T-helper 1 cell treated with Interleukin-12 subunit alpha and Interleukin-12 subunit beta and Interleukin-4 antibody, amounts not matched to agents 30 ng/mL and 1 ng/mL, for 36 hours (primary cell): ENCODE measurements at regions not wholly inside any gene's neighbourhood (a gene's known extent, or its start where the extent isn't known, plus 50 kb on each side); places are given as distances from the start of the nearest gene placed in this dataset.
"Not testable (repeated sequence)": the region's sequence is repeated elsewhere in the genome, so short reads cannot be mapped to it uniquely, and the experiment has no call there.

Experiments used
- intact Hi-C: fragments of 100-400 bp; cut with micrococcal nuclease; formaldehyde crosslinking; loops from one replicate; pipeline ENCODE4 v1.15.1; 2024

- intact Hi-C loops = no loop called here
Observed at GRCh38 chr2:239729681-239730566, 295.2 kb downstream of the NDUFA10 start.

- intact Hi-C loops = no loop called here
Observed at GRCh38 chr2:239729151-239729550, 296.0 kb downstream of the NDUFA10 start.

- intact Hi-C loops = no loop called here
Observed at GRCh38 chr2:239728751-239729150, 296.4 kb downstream of the NDUFA10 start.

GRCh38 chr2:239727776-239728600 lies 297.2 kb downstream of the NDUFA10 start:
- intact Hi-C loops = no loop called here

GRCh38 chr2:239727182-239727775 lies 297.9 kb downstream of the NDUFA10 start:
- intact Hi-C loops = no loop called here

DNA sequence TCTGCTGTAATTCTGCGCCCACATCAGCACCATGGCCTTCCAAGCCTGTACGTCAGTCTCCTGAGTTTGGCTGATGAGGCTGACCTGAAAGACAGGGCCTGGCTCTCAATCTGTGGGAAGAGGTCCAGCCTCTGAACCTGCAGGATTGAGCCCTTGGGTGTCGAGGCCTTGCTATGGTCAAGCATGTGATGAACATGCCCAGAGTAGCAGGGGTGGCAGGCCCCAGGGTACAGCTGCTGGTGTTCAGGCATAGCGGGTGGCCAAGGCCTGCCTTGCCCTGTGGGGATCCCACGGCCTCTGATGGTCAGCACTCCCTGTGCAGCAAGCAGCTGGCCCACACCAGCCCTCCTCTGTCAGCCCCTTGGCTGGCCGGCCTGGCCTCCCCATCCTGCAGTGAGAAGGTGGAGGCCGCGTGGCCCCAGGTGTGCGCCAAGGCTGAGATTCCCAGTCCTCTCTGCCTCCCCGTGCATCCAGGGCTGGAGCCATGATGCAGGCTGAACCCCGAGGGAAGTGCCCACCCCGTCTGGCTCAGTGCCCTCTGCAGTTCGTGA lies 298.4 kb downstream of the NDUFA10 start:
- intact Hi-C loops = no loop called here

DNA sequence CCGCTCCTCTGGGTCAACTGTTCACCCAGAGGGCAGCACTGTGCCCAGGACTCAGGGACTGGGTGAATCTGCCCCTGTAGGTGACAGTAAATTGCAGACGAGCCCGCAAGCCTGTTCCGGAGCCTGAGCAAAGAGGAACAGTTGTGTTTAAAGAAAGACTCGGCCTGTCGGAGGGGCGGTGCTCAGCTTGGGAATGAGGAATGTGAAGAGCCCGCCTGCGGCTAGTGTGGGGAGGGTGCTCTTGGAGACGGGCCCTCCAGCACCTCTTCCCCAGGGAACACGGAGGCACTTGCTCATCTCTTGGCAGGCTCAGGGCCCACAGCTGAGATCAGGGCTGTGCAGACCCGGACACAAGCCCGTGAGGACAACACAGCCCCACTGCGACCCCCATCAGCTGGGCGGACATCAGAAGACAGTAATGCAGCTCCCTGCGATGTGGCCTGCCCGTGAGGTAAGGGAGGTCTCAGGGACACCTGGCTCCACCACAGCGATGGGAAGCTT lies 299.0 kb downstream of the NDUFA10 start:
- intact Hi-C loops = no loop called here

DNA sequence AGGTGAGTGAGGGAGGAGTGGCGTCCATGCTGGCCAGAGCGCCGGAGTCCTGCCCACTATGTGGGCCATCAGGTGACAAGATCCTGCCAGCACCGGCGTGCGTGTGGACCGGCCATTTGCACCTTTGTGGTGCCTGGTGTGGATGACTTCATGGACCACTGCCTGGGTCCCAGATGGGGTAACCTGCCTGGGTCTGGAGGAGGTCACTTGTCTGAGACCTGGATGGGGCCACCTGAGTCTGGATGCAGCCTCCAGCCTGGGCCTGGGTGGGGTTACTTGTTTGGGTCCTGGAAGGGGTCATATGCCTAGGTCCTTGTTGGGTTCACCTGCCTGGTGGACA lies 299.6 kb downstream of the NDUFA10 start:
- intact Hi-C loops = no loop called here

- intact Hi-C loops = no loop called here
Observed at GRCh38 chr2:239724851-239725550, 300.1 kb downstream of the NDUFA10 start.

- intact Hi-C loops = no loop called here
Observed at GRCh38 chr2:239724194-239724849, 300.8 kb downstream of the NDUFA10 start.

DNA sequence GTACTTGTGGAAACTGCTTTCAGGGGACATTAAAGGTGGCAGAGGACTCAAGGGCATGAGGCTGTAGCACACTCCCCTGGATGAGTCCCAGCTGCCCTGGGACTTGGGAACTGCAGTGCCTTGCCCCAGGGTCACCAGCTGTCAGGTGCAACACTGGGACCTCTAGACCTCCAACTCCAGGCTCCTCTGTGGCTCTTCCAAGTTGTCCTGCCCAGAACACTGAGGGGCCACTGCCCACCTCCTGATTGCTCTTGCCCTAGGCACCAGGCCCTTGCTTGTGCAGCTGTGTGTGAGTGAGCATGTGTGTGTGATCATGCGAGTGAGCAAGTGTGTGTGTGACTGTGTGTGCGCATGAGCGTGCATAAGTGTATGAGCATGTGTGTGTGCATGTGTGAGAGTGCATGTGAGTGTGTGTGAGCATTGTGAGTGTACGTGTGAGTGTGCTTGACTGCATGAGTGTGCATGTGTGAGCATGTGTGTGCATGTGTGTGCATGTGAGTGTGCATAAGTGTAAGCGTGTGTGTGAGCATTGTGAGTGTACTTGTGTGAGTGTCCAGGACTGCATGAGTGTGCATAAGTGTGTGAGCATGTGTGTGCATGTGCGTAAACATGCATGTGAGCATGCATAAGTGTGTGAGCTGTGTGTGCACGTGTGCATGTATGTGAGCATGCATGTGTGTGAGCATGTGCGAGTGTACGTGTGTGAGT lies 301.5 kb downstream of the NDUFA10 start:
- intact Hi-C loops = no loop called here

- intact Hi-C loops = no loop called here
Observed at GRCh38 chr2:239722760-239723470, 302.2 kb downstream of the NDUFA10 start.

DNA sequence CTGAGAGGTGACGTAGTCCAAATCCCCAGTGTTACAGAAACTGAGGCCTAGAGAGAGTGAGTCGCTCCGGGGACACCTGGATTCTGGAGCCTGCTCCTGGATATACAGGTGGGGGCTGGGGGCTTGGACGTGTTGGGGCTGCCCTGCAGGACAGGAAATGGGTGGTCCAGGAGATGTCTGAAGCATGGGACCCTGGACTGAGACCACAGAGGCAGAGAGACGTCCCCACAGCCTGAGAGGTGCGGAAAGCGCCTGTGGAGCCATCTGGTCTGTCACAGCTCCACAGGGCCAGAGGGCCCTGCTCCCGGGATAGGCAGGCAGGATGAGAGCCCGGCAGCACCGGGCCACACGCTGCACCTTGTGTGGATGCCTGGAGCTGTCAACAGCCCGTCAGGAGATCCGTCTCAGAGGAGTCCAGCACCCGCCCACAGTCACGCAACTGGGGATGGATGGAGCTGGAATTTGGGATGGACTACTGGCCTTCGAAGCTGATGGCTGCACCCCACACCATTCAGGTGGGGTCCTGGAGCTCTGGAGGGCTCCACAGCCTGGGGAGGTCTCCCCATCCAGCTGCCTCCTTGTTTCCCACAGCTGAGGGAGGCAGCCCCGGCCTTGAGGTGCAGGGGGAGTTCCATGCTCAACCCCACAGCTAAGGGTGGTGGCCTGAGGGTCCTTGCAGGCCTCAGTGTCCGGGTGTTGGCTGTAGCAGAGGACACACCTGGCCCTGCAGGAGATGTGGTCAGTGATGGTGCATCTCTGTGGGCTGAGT lies 303.0 kb downstream of the NDUFA10 start:
- intact Hi-C loops = no loop called here

GRCh38 chr2:239721531-239721930 lies 303.6 kb downstream of the NDUFA10 start:
- intact Hi-C loops = no loop called here

- intact Hi-C loops = no loop called here
Observed at GRCh38 chr2:239720361-239721360, 304.5 kb downstream of the NDUFA10 start.

- intact Hi-C loops = no loop called here
Observed at GRCh38 chr2:239719791-239720360, 305.3 kb downstream of the NDUFA10 start.

DNA sequence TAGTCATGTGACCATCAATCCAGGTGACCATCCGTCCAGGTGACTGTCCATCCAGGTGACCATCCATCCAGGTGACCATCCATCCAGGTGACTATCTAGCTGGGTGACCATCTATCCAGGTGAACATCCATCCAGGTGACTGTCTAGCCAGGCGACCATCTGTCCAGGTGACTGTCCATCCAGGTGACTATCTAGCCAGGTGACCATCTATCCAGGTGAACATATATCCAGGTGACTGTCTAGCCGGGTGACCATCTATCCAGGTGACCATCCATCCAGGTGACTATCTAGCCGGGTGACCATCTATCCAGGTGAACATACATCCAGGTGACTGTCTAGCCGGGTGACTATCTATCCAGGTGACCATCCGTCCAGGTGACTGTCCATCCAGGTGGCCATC lies 306.2 kb downstream of the NDUFA10 start:
- intact Hi-C loops = not testable (repeated sequence)
